ENCODE measurements at regions not wholly inside any gene's neighbourhood (a gene's known extent, or its start where the extent isn't known, plus 50 kb on each side); places are given as distances from the start of the nearest gene placed in this dataset.

DNA sequence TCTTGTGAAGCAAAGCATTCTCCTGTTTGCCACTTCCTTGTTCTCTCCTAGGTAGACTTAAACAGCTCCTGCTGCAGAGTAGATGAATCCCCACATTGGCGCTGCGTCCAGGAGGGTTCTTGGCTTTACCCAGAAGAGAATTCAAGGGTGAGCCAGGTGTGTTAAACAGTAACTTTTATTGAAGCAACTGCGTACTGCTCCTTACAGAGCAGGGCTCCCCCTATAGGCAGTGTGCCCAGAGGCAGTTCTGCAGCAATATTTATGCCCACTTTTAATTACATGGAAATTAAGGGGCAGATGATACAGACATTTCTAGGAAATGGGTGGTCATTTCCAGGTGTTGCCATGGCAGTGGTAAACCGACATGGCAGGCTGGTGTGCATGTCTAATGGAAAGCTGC, 987.6 kb upstream of the RBFOX1 start:
- TF ChIP-seq EGR1 (IDR thresholded peaks at IDR 0.05) = no peak
- no peak for TF ChIP-seq NFIC (IDR thresholded peaks at IDR 0.05)
- TF ChIP-seq, protein P1, sequence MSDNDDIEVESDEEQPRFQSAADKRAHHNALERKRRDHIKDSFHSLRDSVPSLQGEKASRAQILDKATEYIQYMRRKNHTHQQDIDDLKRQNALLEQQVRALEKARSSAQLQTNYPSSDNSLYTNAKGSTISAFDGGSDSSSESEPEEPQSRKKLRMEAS (IDR thresholded peaks at IDR 0.05) = no peak
- no peak for TF ChIP-seq CEBPB (IDR thresholded peaks at IDR 0.05)
- no peak for TF ChIP-seq EP300 (IDR thresholded peaks at IDR 0.05; ENCODE audit: borderline replicate concordance)
- TF ChIP-seq TAF1 (IDR thresholded peaks at IDR 0.05; ENCODE audit: low read depth) = no peak
- no peak for TF ChIP-seq YY1 (IDR thresholded peaks at IDR 0.05; ENCODE audit: low read depth)
- TF ChIP-seq TEAD4 (IDR thresholded peaks at IDR 0.05) = no peak

Data from Ishikawa (cell line).